Testis (tissue), 2 donors: ENCODE measurements at regions not wholly inside any gene's neighbourhood (a gene's known extent, or its start where the extent isn't known, plus 50 kb on each side); places are given as distances from the start of the nearest gene placed in this dataset.

Experiments
- DNase-seq: peaks from one replicate; pipeline ENCODE4 v3.0.0-alpha.2; 2019
- H3K27ac ChIP-seq, 2 donors: fragments of 200-600 bp; sonication (generic); one replicate each; pipeline ENCODE4 v1.5.1; 2019
- H3K27me3 ChIP-seq: fragments of 200-600 bp; sonication (generic); one replicate; pipeline ENCODE4 v1.5.1; 2019
- H3K36me3 ChIP-seq: fragments of 200-600 bp; sonication (generic); one replicate; pipeline ENCODE4 v1.5.1; 2017; ENCODE audit warnings: low read depth; ENCODE audit errors: missing control alignments
- H3K4me1 ChIP-seq: fragments of 200-600 bp; sonication (generic); one replicate; pipeline ENCODE4 v1.5.1; 2019
- H3K4me3 ChIP-seq, 2 donors: fragments of 200-600 bp; sonication (generic); one replicate each; pipeline ENCODE4 v1.5.1; 2017 to 2019
- H3K9me3 ChIP-seq: fragments of 200-600 bp; sonication (generic); one replicate; pipeline ENCODE4 v1.5.1; 2017
- POLR2A ChIP-seq: fragments of 450-650 bp; IDR thresholded peaks from one replicate; pipeline ENCODE4 v1.6.1; 2017; ENCODE audit warnings: antibody characterized with exemption, mild to moderate bottlenecking, moderate library complexity
- WGBS, 2 donors: methylation state at CpG; one replicate each; pipeline ENCODE4 v1.1.5; 2018; 5-methylcytosine and 5-hydroxymethylcytosine counted together
- intact Hi-C: fragments of 100-400 bp; cut with DNase I; formaldehyde crosslinking; loops from one replicate; pipeline ENCODE4 v1.15.1; 2023; ENCODE audit warnings: low total_unique reads
- TF ChIP-seq, protein P1 (sequence below), 3 experiments: fragments of 450-650 bp in 2 of 3; fragments of 200-600 bp in 1 of 3; sonication (generic) in 1 of 3; IDR thresholded peaks; one replicate each; pipeline ENCODE4 v1.5.1; 2016 to 2019; ENCODE audit warnings: antibody characterized with exemption in 3 of 3, mild to moderate bottlenecking in 2 of 3, moderate library complexity in 1 of 3

DNA sequence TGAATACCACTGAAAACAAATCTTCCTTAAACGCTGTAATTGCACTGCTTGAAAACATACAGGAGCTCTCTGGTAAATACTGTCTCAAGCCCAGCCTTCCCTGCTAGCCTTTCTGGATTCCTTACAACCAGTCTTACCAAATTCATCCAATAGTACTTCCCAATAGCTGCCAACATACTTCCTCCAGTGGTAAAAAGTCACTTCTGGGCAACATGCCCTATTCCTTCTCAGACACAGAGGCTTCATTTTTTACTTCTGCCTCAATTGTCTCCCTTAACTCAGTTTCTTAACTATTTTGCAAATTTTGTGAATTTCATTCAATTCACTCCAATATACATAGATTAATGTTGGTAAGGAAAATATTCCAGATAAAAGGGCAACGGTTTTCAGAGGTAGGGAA lies 166.3 kb downstream of the TBX15 start:
- TF ChIP-seq, protein P1, sequence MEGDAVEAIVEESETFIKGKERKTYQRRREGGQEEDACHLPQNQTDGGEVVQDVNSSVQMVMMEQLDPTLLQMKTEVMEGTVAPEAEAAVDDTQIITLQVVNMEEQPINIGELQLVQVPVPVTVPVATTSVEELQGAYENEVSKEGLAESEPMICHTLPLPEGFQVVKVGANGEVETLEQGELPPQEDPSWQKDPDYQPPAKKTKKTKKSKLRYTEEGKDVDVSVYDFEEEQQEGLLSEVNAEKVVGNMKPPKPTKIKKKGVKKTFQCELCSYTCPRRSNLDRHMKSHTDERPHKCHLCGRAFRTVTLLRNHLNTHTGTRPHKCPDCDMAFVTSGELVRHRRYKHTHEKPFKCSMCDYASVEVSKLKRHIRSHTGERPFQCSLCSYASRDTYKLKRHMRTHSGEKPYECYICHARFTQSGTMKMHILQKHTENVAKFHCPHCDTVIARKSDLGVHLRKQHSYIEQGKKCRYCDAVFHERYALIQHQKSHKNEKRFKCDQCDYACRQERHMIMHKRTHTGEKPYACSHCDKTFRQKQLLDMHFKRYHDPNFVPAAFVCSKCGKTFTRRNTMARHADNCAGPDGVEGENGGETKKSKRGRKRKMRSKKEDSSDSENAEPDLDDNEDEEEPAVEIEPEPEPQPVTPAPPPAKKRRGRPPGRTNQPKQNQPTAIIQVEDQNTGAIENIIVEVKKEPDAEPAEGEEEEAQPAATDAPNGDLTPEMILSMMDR (IDR thresholded peaks at IDR 0.05) = no peak
- TF ChIP-seq POLR2A = no peak
- DNase-seq = no peak
- WGBS, 2 donors = 33 to 34% methylated on average over 2 of the region's 2 CpGs
- no peaks in the 10 kb centered on the region for H3K4me1 ChIP-seq
- intact Hi-C loops = no loop called here
- H3K4me3 ChIP-seq = no peak overlapping the region
- H3K27ac ChIP-seq = no peak overlapping the region
- no peaks in the 10 kb centered on the region for H3K27me3 ChIP-seq
- H3K9me3 ChIP-seq = no peaks in the 10 kb centered on the region
- H3K36me3 ChIP-seq = no peaks in the 10 kb centered on the region

DNA sequence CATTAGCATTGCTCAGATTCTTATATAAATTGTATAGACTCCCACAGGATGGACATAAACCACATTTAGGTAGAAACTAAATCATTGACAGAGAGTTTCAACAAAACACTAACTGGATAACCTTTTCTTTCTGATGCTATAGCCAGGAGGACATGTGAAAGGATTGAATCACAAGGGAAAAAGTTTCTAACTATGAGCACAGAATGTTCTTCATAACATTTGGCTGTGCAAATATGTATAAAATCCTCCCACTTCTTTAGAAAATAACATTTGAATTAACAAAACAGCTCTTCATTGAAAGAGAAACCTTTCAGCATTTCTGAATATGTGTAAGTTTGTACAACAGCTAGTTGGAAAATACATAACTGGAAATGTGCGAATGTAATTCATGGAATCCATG lies 167.3 kb downstream of the TBX15 start:
- 64 to 78% methylated on average over 1 of the region's 1 CpG for WGBS, 2 donors
- Histone ChIP-seq H3K9me3 (no peaks in the 10 kb centered on the region), H3K27me3 (no peaks in the 10 kb centered on the region), H3K4me1 (no peaks in the 10 kb centered on the region), H3K36me3 (no peaks in the 10 kb centered on the region), H3K4me3 (no peak overlapping the region), H3K27ac (peak overlapping the region in 1 of 2 donors; percentile 7)
- TF ChIP-seq, protein P1 (IDR thresholded peaks at IDR 0.05) = no peak
- TF ChIP-seq POLR2A = no peak
- intact Hi-C loops = no loop called here
- DNase-seq = no peak

DNA sequence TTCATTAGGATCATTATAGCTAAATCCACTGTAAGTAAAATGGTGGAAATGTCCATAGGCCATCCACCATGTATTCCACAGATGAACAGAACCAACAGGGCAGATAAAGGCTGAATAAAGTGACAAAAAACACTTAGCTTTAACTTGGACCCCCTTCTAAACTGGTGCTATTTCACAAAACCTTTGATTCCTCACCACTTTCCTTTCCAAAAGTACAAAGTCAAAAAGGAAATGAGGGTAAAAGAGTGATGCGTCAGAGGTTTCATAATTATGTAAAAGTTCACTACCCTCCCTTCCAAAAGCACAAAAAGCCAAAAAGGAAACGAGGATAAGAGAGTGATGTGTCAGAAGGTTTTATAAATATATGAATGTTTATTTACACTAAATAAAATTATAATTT lies 172.2 kb downstream of the TBX15 start:
- WGBS, 2 donors = 64 to 67% methylated on average over 2 of the region's 2 CpGs
- no peak for DNase-seq
- TF ChIP-seq, protein P1 (IDR thresholded peaks at IDR 0.05) = no peak
- no peak for TF ChIP-seq POLR2A
- Histone ChIP-seq H3K27me3 (no peaks in the 10 kb centered on the region), H3K4me1 (no peaks in the 10 kb centered on the region), H3K27ac (no peak overlapping the region), H3K36me3 (no peaks in the 10 kb centered on the region), H3K4me3 (no peak overlapping the region), H3K9me3 (no peaks in the 10 kb centered on the region)
- intact Hi-C loops = no loop called here

DNA sequence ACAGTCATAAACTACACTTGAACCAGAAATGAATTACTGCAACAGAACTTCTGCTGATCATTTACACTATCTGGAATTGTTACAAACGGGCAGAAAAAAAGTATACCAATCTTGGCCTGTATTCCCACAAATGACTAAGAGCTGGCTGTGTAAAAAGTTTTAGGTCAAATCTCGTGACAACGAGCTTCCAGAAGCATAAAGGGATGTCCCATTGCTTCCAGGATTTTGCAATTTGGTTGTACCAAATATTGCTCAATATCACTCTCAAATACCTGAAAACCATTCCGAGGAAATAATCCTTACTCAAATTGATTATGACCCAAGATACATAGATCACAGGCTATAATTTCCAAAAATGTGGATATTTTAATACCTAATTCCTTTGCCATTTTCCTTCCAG lies 175.6 kb downstream of the TBX15 start:
- H3K36me3 ChIP-seq = no peaks in the 10 kb centered on the region
- TF ChIP-seq POLR2A = no peak
- TF ChIP-seq, protein P1 (IDR thresholded peaks at IDR 0.05) = no peak
- intact Hi-C loops = no loop called here
- no peaks in the 10 kb centered on the region for H3K27me3 ChIP-seq
- no peaks in the 10 kb centered on the region for H3K4me1 ChIP-seq
- H3K27ac ChIP-seq = no peak overlapping the region
- no peak overlapping the region for H3K4me3 ChIP-seq
- DNase-seq = no peak
- WGBS, 2 donors = 81 to 83% methylated on average over 4 of the region's 4 CpGs
- H3K9me3 ChIP-seq = no peaks in the 10 kb centered on the region

DNA sequence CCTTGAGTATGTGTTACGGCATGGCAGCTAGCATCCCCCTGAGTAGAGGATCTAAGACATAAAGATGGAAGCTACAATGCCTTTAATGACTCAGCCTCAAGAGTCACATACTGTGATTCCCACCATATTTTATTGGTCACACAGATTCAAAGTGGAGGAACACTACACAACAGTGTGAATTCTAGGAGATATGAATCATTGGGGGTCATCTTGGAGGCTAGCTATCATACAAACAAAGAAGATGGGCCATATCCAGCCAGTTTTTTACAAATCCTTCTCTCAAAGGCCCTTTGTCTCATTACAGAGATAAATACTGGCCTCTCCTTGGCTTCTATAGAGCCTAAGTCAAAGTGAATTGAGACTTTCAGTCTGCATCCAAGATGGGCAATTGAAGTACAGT lies 177.0 kb downstream of the TBX15 start:
- H3K36me3 ChIP-seq = no peaks in the 10 kb centered on the region
- H3K9me3 ChIP-seq = no peaks in the 10 kb centered on the region
- 92 to 96% methylated on average over 1 of the region's 1 CpG for WGBS, 2 donors
- DNase-seq = no peak
- no peak overlapping the region for H3K27ac ChIP-seq
- TF ChIP-seq, protein P1 (IDR thresholded peaks at IDR 0.05) = no peak
- no peak for TF ChIP-seq POLR2A
- no peak overlapping the region for H3K4me3 ChIP-seq
- intact Hi-C loops = no loop called here
- H3K4me1 ChIP-seq = no peaks in the 10 kb centered on the region
- no peaks in the 10 kb centered on the region for H3K27me3 ChIP-seq
